HCT116 (cell line): ENCODE measurements at regions not wholly inside any gene's neighbourhood (a gene's known extent, or its start where the extent isn't known, plus 50 kb on each side); places are given as distances from the start of the nearest gene placed in this dataset.

Experiments
- ATAC-seq: fragments of 200-7000 bp; cut with Tn5 transposase; 2 replicates; pipeline ENCODE4 v1.9.1; 2020; ENCODE audit warnings: mild to moderate bottlenecking, moderate library complexity
- BruUV-seq: library from RNA; stranded (reverse); fragments of 400-500 nt; replicated peaks from 2 replicates; lab custom pipeline; 2021; lab: Mats Ljungman, UMichigan
- CTCF ChIA-PET: fragments of 300-600 bp; sonication (Branson Sonifier 250); formaldehyde crosslinking; loops from one replicate; lab custom pipeline; 2021; ENCODE audit warnings: antibody characterized with exemption; lab: Charles Lee
- POLR2A ChIA-PET: fragments of 300-600, 350-600 bp; sonication (Branson Sonifier 250); formaldehyde crosslinking; loops from one replicate; lab custom pipeline; 2021; ENCODE audit warnings: antibody characterized with exemption; lab: Charles Lee
- RAD21 ChIA-PET, 2 experiments: fragments of 300-600 bp; sonication (Branson Sonifier 250); formaldehyde crosslinking; loops; one replicate each; lab custom pipeline; 2023; ENCODE audit warnings: low total read pairs in 2 of 2; ENCODE audit not compliant: uncharacterized antibody in 2 of 2, unreplicated experiment in 2 of 2, low non-redundant PET in 1 of 2; lab: Charles Lee
- DNase-seq: peaks from one replicate; pipeline ENCODE4 v3.0.0-alpha.2; 2010; ENCODE audit warnings: low read depth, low spot score
- H2AFZ ChIP-seq: fragments of 200-600 bp; shearing (Covaris generic), sonication (generic); 2 replicates; pipeline ENCODE4 v1.6.1; 2017; ENCODE audit warnings: low read depth, mixed run types, mixed read lengths, antibody characterized with exemption, low read length; ENCODE audit not compliant: poor library complexity, severe bottlenecking
- H3K27ac ChIP-seq: 2 replicates; pipeline ENCODE4 v1.5.1; 2012; ENCODE audit warnings: low read depth, low read length
- H3K27me3 ChIP-seq: fragments of 200-600 bp; sonication (generic); 2 replicates; pipeline ENCODE4 v1.6.1; 2016; ENCODE audit warnings: mixed run types, low read length, mixed read lengths; ENCODE audit not compliant: insufficient read depth
- H3K36me3 ChIP-seq, 2 experiments: fragments of 200-500 bp in 1 of 2; fragments of 200-600 bp in 1 of 2; sonication (Bioruptor generic) in 1 of 2; sonication (generic) in 1 of 2; 2 replicates each; pipeline versions ENCODE4 v1.5.1 to v1.6.1; 2014 to 2016; ENCODE audit warnings: low read length in 2 of 2, inconsistent platforms in 1 of 2, mixed read lengths in 1 of 2, mixed run types in 1 of 2; ENCODE audit not compliant: insufficient read depth in 2 of 2, control insufficient read depth in 1 of 2
- H3K4me1 ChIP-seq, 2 experiments: fragments of 200-600 bp in 1 of 2; sonication (generic) in 1 of 2; 2 replicates each; pipeline versions ENCODE4 v1.5.1 to v1.6.1; 2012 to 2017; ENCODE audit warnings: low read length in 2 of 2, inconsistent platforms in 1 of 2, mild to moderate bottlenecking in 1 of 2, mixed read lengths in 1 of 2, mixed run types in 1 of 2, moderate library complexity in 1 of 2; ENCODE audit not compliant: insufficient read depth in 2 of 2, control insufficient read depth in 1 of 2
- H3K4me2 ChIP-seq: fragments of 200-600 bp; sonication (generic); 2 replicates; pipeline ENCODE4 v1.6.1; 2017; ENCODE audit warnings: mixed run types, low read length, mixed read lengths
- H3K4me3 ChIP-seq, 2 experiments: fragments of 200-600 bp in 1 of 2; sonication (generic) in 1 of 2; replicated peaks in 1 of 2; 2 replicates each; pipeline ENCODE4 v1.5.1; 2011 to 2016; ENCODE audit warnings: low read length in 2 of 2, control low read depth in 1 of 2, low read depth in 1 of 2, mild to moderate bottlenecking in 1 of 2, mixed read lengths in 1 of 2, mixed run types in 1 of 2
- H3K79me2 ChIP-seq: fragments of 200-600 bp; sonication (generic); 2 replicates; pipeline ENCODE4 v1.6.1; 2017; ENCODE audit warnings: mild to moderate bottlenecking, mixed run types, low read length, moderate library complexity, mixed read lengths; ENCODE audit not compliant: insufficient read depth
- H3K9ac ChIP-seq: fragments of 200-600 bp; sonication (generic); 2 replicates; pipeline ENCODE4 v1.6.1; 2016; ENCODE audit warnings: low read length, mixed read lengths
- H3K9me2 ChIP-seq: fragments of 200-600 bp; sonication (generic), shearing (Covaris generic); 2 replicates; pipeline ENCODE4 v1.6.1; 2017; ENCODE audit warnings: mixed run types, mild to moderate bottlenecking, moderate library complexity; ENCODE audit not compliant: insufficient read depth
- H3K9me3 ChIP-seq, 2 experiments: fragments of 200-500 bp in 1 of 2; fragments of 200-600 bp in 1 of 2; sonication (Bioruptor generic) in 1 of 2; sonication (generic) in 1 of 2; 2 replicates each; pipeline ENCODE4 v1.6.1; 2014 to 2017; ENCODE audit warnings: low read length in 2 of 2, mixed read lengths in 2 of 2, inconsistent platforms in 1 of 2, low read depth in 1 of 2, mild to moderate bottlenecking in 1 of 2, mixed run types in 1 of 2, moderate library complexity in 1 of 2; ENCODE audit not compliant: control insufficient read depth in 1 of 2, insufficient read depth in 1 of 2
- H4K20me1 ChIP-seq: fragments of 200-600 bp; sonication (generic), shearing (Covaris generic); 2 replicates; pipeline ENCODE4 v1.6.1; 2017; ENCODE audit warnings: mixed run types, mild to moderate bottlenecking, moderate library complexity; ENCODE audit not compliant: insufficient read depth
- CBX3 ChIP-seq: IDR thresholded peaks from 2 replicates; pipeline ENCODE4 v1.6.1; 2012; ENCODE audit warnings: low read depth
- CEBPB ChIP-seq: IDR thresholded peaks from 2 replicates; pipeline ENCODE4 v1.6.1; 2012; ENCODE audit warnings: low read depth
- ELF1 ChIP-seq: IDR thresholded peaks from 2 replicates; pipeline ENCODE4 v1.6.1; 2012; ENCODE audit warnings: low read depth, borderline replicate concordance
- EZH2 ChIP-seq: fragments of 200-600 bp; sonication (generic); IDR thresholded peaks from 2 replicates; pipeline ENCODE4 v1.6.1; 2017; ENCODE audit warnings: antibody characterized with exemption, mixed run types
- EZH2phosphoT487 ChIP-seq: fragments of 200-600 bp; IDR thresholded peaks from 2 replicates; pipeline ENCODE4 v1.6.1; 2018; ENCODE audit warnings: antibody characterized with exemption, borderline replicate concordance
- FOSL1 ChIP-seq: IDR thresholded peaks from 2 replicates; pipeline ENCODE4 v1.6.1; 2012; ENCODE audit warnings: low read depth
- MAX ChIP-seq: IDR thresholded peaks from 2 replicates; pipeline ENCODE4 v1.6.1; 2012
- POLR2A ChIP-seq: IDR thresholded peaks from 2 replicates; pipeline ENCODE4 v1.7.0; 2011; ENCODE audit warnings: borderline replicate concordance; ENCODE audit not compliant: insufficient read depth, insufficient read length; ENCODE audit errors: extremely low read depth
- POLR2AphosphoS5 ChIP-seq: IDR thresholded peaks from 2 replicates; pipeline ENCODE4 v1.6.1; 2011; ENCODE audit warnings: mild to moderate bottlenecking, low read depth, low read length, moderate library complexity
- RAD21 ChIP-seq: IDR thresholded peaks from 2 replicates; pipeline ENCODE4 v1.6.1; 2012; ENCODE audit warnings: low read depth, mild to moderate bottlenecking
- SP1 ChIP-seq: IDR thresholded peaks from 2 replicates; pipeline ENCODE4 v1.6.1; 2012; ENCODE audit warnings: low read depth
- SRF ChIP-seq: IDR thresholded peaks from 2 replicates; pipeline ENCODE4 v1.6.1; 2012; ENCODE audit warnings: low read depth
- YY1 ChIP-seq: IDR thresholded peaks from 2 replicates; pipeline ENCODE4 v1.6.1; 2011; ENCODE audit warnings: low read length, low read depth, moderate library complexity, mild to moderate bottlenecking; ENCODE audit not compliant: insufficient replicate concordance; ENCODE audit errors: extremely low read depth
- ZFX ChIP-seq: fragments of 450-650 bp; IDR thresholded peaks from 2 replicates; pipeline ENCODE4 v1.6.1; 2017
- ZNF274 ChIP-seq: fragments of 200-500 bp; sonication (Bioruptor generic); IDR thresholded peaks from 2 replicates; pipeline ENCODE4 v1.6.1; 2014; ENCODE audit warnings: mild to moderate bottlenecking, low read depth, low read length, inconsistent platforms
- intact Hi-C: fragments of 100-400 bp; cut with micrococcal nuclease; formaldehyde crosslinking; loops from 2 replicates; pipeline ENCODE4 v1.10.0; 2022
- TF ChIP-seq, protein P1 (sequence below): IDR thresholded peaks from 2 replicates; pipeline ENCODE4 v1.6.1; 2011; ENCODE audit warnings: mild to moderate bottlenecking, low read length, moderate library complexity; ENCODE audit not compliant: insufficient replicate concordance; ENCODE audit errors: extremely low read depth

DNA sequence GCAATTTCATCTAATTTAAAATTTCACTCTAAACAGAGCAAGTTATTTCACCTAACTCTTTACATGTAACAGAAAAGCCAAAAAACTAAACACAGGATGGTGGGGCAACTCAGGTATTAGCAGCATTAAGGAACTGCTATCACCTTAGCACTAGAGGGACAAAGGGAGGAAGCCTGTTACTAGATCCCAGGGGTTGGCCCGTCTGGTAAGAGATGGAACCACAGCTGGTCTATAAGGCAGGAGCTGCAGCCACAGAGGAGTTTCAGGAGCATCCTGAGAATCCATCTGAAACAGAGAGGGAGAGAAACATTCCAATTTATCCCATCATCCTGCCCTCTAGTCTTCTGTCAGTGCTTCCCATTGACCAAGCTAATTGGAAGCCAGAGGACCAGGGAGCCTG lies 300.3 kb downstream of the MRPS30 start:
- RAD21 ChIA-PET = no interaction called here
- BruUV-seq = no TSS peak
- intact Hi-C loops = no loop called here
- TF ChIP-seq CBX3 (no peak), POLR2A (no peak), ZFX (no peak), SP1 (no peak), ELF1 (no peak), EZH2phosphoT487 (no peak), FOSL1 (no peak), EZH2 (no peak), CEBPB (no peak), SRF (no peak), MAX (no peak), RAD21 (no peak), YY1 (no peak), POLR2AphosphoS5 (no peak), ZNF274 (no peak)
- TF ChIP-seq, protein P1, sequence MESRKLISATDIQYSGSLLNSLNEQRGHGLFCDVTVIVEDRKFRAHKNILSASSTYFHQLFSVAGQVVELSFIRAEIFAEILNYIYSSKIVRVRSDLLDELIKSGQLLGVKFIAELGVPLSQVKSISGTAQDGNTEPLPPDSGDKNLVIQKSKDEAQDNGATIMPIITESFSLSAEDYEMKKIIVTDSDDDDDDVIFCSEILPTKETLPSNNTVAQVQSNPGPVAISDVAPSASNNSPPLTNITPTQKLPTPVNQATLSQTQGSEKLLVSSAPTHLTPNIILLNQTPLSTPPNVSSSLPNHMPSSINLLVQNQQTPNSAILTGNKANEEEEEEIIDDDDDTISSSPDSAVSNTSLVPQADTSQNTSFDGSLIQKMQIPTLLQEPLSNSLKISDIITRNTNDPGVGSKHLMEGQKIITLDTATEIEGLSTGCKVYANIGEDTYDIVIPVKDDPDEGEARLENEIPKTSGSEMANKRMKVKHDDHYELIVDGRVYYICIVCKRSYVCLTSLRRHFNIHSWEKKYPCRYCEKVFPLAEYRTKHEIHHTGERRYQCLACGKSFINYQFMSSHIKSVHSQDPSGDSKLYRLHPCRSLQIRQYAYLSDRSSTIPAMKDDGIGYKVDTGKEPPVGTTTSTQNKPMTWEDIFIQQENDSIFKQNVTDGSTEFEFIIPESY = no peak
- TF ChIP-seq, all 23 proteins: peak for 0
- Histone ChIP-seq H3K4me3 (no peak overlapping the region), H3K27ac (no peak overlapping the region), H3K4me2 (no peak overlapping the region), H3K4me1 (peaks cover 0 to 3% of the 10 kb centered on the region in 2 experiments; a peak in 1 of 4 replicates), H2AFZ (no peak overlapping the region), H3K9me3 (no peaks in the 10 kb centered on the region), H3K27me3 (no peaks in the 10 kb centered on the region), H3K79me2 (no peaks in the 10 kb centered on the region), H3K36me3 (no peaks in the 10 kb centered on the region), H3K9me2 (no peaks in the 10 kb centered on the region), H3K9ac (no peak overlapping the region), H4K20me1 (no peaks in the 10 kb centered on the region)
- ATAC-seq (no peak), DNase-seq (no peak)
- CTCF ChIA-PET = no interaction called here
- POLR2A ChIA-PET = no interaction called here
